AG04450 (cell line): ENCODE measurements at regions not wholly inside any gene's neighbourhood (a gene's known extent, or its start where the extent isn't known, plus 50 kb on each side); places are given as distances from the start of the nearest gene placed in this dataset.

ENCODE experiments used
- CTCF ChIA-PET: fragments of 300-600, 350-600 bp; formaldehyde crosslinking; extraction: SDS; loops from one replicate; lab custom pipeline; 2022; ENCODE audit warnings: antibody characterized with exemption, inconsistent platforms; lab: Charles Lee
- POLR2A ChIA-PET: fragments of 350-600 bp; formaldehyde crosslinking; extraction: SDS; loops from one replicate; lab custom pipeline; 2021; ENCODE audit warnings: antibody characterized with exemption, inconsistent platforms; lab: Yijun Ruan, JAX
- DNase-seq: peaks from one replicate; pipeline ENCODE4 v3.0.0-alpha.2; 2011; ENCODE audit warnings: low read depth, low spot score
- H3K27ac ChIP-seq: one replicate; pipeline ENCODE4 v1.5.1; 2012; ENCODE audit warnings: low read depth, low read length, control low read depth
- H3K27me3 ChIP-seq: one replicate; pipeline ENCODE4 v1.6.0; 2012; ENCODE audit warnings: low read length; ENCODE audit not compliant: control insufficient read depth, insufficient read depth
- H3K4me3 ChIP-seq: 2 replicates; pipeline ENCODE4 v1.5.1; 2011; ENCODE audit warnings: mild to moderate bottlenecking, low read depth, low read length, control low read depth
- H3K9me3 ChIP-seq: 2 replicates; pipeline ENCODE4 v1.5.1; 2012; ENCODE audit warnings: low read length; ENCODE audit not compliant: control insufficient read depth, insufficient read depth
- TF ChIP-seq, protein P1 (sequence below): IDR thresholded peaks from 2 replicates; pipeline ENCODE4 v1.5.1; 2011; ENCODE audit warnings: low read depth, low read length, control low read depth, inconsistent platforms

DNA sequence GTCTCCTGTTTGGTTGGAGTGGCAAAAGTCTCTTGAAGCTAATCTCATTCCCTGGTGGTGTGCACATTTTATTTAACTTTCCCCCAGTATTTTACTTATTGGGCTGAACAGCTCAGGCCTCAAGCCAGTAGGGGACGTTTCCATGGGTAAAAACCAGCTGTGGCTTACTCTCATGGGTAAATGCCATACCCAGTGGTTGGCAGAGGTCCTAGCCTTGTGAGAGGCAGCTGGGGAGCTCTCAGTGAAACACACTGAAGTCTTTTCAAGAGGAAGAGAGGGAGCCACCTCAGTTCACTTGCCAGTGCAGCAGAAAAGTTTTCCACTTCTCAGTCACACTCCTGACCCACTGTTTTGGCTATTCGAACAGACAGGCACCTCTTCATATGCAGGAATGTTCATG, 1964.2 kb downstream of the ARAP2 start:
- no peak overlapping the region for H3K4me3 ChIP-seq
- ChIA-PET POLR2A (no interaction called here), CTCF (no interaction called here)
- no peaks in the 10 kb centered on the region for H3K9me3 ChIP-seq
- DNase-seq, result no peak
- TF ChIP-seq, protein P1, sequence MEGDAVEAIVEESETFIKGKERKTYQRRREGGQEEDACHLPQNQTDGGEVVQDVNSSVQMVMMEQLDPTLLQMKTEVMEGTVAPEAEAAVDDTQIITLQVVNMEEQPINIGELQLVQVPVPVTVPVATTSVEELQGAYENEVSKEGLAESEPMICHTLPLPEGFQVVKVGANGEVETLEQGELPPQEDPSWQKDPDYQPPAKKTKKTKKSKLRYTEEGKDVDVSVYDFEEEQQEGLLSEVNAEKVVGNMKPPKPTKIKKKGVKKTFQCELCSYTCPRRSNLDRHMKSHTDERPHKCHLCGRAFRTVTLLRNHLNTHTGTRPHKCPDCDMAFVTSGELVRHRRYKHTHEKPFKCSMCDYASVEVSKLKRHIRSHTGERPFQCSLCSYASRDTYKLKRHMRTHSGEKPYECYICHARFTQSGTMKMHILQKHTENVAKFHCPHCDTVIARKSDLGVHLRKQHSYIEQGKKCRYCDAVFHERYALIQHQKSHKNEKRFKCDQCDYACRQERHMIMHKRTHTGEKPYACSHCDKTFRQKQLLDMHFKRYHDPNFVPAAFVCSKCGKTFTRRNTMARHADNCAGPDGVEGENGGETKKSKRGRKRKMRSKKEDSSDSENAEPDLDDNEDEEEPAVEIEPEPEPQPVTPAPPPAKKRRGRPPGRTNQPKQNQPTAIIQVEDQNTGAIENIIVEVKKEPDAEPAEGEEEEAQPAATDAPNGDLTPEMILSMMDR, result no peak
- no peaks in the 10 kb centered on the region for H3K27me3 ChIP-seq
- H3K27ac ChIP-seq, result no peak overlapping the region

DNA sequence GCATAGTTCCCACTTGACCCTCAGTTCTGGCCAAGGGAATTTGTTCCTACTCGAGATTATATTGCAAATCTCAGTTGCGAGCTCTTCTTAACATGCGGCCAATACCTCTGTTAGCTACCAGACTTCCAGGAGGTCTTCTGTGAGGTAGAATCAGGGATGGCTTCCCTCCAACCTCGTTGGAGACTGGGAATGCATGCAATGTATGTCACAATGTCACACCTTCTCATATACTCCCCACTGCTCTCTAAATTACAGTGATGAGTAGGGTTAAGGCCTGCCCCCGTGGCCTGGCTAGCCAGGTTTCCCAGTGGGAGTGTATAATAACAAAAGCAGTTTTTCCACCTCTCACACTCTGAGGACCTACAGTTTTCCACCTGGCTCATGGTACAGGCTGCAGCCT, 1962.5 kb downstream of the ARAP2 start:
- no peak for DNase-seq
- CTCF ChIA-PET, result no interaction called here
- Histone ChIP-seq H3K9me3 (no peaks in the 10 kb centered on the region), H3K27me3 (no peaks in the 10 kb centered on the region), H3K4me3 (no peak overlapping the region), H3K27ac (no peak overlapping the region)
- TF ChIP-seq, protein P1, result no peak
- POLR2A ChIA-PET, result no interaction called here

DNA sequence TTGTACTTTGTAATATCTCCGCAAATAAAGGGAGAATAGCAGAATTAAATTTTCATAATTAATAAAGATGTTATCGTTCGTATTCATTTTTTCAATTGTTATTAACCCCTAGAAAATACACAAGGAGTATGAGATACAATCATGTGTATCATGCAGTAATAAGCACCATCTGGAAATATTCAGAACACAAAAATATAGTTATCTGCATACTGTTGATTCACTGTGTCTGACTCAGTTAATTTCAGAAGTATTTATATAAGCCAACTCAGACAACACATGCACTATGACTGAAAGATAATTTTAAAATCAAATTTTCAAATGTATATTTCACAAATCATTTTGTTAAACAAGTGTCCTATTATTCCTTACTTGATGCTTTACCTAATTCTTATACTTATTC, 1954.8 kb downstream of the ARAP2 start:
- Histone ChIP-seq H3K27me3 (no peaks in the 10 kb centered on the region), H3K27ac (no peak overlapping the region), H3K9me3 (no peaks in the 10 kb centered on the region), H3K4me3 (no peak overlapping the region)
- ChIA-PET POLR2A (no interaction called here), CTCF (no interaction called here)
- DNase-seq, result no peak
- TF ChIP-seq, protein P1, result no peak

DNA sequence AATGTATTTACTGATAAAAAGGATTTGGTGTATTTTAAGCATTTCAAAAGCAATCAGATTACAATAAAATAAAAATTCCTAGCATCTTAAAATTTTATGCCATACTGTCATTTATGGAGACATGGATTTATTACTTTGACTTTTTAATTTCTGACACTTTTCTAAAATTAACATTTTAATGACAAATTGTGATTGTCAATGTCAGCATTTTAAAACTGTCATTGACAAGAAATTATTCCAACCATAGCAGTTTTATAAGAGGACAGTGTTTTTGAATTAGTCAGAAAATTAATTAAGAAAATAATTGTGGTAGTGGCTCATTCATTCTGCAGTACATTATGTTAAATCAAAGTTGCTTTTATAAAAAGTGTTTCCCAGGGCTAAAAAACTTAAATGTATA, 1954.4 kb downstream of the ARAP2 start:
- no peak for DNase-seq
- H3K27ac ChIP-seq, result no peak overlapping the region
- no peak overlapping the region for H3K4me3 ChIP-seq
- POLR2A ChIA-PET, result no interaction called here
- H3K27me3 ChIP-seq, result no peaks in the 10 kb centered on the region
- CTCF ChIA-PET, result no interaction called here
- H3K9me3 ChIP-seq, result no peaks in the 10 kb centered on the region
- TF ChIP-seq, protein P1, result no peak

DNA sequence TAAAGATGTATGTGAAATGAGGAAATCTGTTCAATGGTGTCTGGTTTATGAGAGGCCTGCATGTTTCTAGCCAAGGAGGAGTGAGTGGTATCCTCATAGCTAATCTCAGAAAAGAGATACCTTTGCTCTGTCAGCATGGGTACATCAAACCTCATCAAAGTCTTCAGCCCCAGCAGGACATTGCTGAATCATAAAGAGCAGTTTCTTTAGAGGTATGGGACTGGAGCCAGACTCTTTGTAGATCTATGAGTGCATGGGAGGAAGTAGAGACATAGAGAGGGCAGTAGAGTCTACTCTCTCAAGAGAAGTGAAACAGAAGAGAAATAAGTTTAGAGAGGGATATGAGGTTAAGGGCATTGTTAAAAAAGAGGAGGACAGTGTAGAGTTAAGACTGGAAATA, 1950.9 kb downstream of the ARAP2 start:
- H3K27me3 ChIP-seq, result no peaks in the 10 kb centered on the region
- no peak overlapping the region for H3K27ac ChIP-seq
- no peak for DNase-seq
- no peaks in the 10 kb centered on the region for H3K9me3 ChIP-seq
- POLR2A ChIA-PET, result no interaction called here
- CTCF ChIA-PET, result no interaction called here
- H3K4me3 ChIP-seq, result no peak overlapping the region
- TF ChIP-seq, protein P1, result no peak
